ENCODE measurements at regions not wholly inside any gene's neighbourhood (a gene's known extent, or its start where the extent isn't known, plus 50 kb on each side); places are given as distances from the start of the nearest gene placed in this dataset.

DNA sequence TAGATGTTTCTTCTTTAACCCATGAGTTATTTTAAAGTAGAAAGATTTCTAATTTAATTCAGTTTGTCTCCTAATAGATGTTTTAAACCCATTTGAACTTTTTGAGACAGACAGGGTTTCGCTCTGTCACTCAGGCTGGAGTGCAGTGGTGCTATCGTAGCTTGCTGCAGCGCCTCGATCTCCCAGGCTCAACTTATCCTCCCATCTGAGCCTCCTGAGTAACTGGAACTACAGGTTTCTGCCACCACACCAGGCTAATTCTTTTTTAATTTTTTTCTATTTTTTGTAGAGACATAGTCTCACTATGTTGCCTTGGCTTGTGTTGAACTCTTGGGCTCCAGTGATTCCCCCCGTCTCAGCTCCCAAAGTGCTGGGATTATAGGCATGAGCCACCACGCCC, 53.0 kb upstream of the RAB18 start:
- no peak for DNase-seq

DNA sequence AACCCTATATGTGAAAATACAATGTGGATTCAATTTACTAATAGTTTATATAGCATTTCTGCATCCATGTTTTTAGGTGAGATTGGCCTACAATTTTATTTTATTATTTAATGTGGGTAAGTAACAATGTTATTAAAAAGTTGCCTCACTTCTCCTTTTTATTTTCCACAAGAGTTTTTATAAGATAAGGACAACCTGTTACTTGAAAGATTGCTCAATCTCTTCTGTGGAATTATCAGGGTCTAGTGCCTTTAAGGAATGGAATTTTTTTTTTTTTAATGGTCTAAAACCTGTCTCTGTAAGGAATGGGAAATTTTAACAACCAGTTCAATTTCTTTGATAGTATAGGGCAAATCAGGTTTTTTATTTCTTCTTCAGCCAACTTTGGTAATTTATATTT, 53.9 kb upstream of the RAB18 start:
- DNase-seq: no peak

DNA sequence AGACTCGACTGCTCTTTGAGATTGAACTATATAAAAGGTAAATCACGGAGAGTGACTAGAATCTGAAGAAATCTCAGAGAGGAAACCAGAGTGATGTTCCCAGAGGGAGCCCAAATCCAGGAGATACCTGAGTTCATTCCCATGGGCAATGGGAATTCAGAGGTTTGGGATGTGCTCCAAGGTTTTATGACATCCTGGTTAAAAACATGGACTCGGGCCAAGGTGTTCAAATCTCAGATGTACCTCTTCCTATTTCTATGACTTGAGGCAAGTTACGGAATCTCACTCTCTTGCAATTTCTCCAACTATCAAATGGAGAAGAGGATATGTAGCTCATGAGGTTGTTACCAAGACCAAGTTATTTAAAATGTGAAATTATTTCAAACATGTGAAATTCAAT, 54.5 kb upstream of the RAB18 start:
- DNase-seq: no peak

DNA sequence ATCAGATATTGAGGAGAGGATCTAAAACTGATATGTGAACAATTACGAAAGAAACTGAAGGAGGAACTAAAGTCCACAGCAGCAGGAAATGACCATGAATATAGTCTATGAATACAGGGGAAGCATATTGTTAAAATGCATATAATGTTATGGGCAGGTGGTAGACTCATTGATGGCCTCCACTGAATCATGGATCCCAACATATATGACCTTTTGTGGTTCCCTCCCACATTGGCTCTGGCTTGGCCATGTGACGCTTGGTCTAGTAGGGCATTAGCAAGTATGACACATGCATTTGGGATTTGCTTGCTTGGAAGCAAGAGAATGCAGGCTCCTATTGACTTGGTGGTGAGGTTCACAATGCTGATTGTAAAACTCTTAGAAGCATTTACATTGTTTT, 55.2 kb upstream of the RAB18 start:
- DNase-seq: no peak

DNA sequence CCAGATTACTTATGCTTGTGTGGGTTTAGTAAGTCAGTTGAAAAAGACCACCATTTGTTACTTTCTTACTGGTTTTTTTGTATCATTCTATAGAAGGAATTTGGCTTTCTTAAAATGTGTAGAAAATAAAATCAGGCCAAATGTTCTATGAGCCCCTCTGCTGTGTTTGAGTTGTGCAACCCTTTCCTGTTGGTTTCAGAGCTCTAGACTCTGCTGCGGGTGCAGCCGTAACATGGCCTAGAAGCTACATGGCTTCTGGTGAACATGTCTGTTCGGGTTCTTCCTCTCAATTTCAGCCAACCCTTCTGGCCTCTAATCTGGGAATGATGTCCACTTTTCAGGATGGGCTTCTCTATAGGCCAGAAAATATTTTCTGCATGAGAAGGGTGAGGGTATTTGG, 56.6 kb upstream of the RAB18 start:
- DNase-seq: no peak

DNA sequence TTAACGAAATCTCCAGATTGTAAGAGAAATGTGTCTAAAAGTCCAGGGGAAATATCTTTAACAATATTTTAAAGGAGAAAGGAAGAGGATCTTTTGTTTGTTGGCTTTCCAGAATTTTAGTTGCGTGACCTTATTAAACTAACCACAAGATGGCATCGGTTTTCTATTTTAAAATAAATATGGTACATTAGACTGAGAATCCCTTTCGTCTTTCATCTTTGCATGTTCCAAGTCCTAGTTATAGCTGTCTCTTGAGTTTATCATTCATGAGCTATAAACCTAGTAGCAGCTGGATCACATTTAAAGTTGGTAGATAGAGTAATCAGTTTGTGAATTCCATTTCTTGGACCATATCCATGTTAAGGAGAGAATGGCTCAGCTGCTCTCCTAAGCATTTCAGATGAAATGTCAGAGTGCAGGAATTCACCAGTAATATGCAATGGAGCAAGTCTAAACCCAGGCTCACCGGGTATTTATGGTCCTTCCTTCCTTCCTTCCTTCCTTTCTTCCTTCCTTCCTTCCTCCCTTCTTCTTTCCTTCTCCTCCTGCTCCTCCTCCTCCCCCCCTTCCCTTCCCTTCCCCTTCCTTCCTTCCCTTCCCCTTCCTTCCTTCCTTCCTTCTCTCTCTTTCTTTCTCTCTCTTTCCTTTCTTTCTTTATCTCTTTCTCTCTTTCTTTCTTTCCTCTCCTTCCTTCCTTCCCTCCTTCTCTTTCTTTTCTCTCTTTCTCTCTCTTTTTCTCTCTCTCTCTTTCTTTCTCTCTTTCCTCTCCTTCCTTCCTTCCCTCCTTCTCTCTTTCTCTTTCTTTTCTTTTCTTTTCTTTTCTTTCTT, 57.8 kb upstream of the RAB18 start:
- DNase-seq: no peak

DNA sequence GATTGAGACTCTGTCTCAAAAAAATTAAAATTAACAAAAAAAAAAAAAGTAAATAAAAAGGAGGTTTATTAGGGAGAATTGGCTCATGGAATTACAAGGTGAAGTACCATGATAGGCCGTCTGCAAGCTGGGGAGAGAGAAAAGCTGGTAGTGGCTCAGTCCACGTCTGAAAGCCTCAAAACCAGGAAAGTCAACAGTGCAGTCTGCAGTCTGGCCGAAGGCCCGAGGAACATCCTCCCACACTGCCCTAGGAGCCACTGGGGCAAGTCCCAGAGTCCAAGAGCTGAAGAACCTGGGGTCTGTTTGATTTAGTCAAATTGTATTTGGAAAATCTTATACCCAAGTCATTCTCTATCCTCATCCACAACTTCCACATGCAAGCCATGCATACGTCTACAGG, 59.0 kb upstream of the RAB18 start:
- no peak for DNase-seq

DNA sequence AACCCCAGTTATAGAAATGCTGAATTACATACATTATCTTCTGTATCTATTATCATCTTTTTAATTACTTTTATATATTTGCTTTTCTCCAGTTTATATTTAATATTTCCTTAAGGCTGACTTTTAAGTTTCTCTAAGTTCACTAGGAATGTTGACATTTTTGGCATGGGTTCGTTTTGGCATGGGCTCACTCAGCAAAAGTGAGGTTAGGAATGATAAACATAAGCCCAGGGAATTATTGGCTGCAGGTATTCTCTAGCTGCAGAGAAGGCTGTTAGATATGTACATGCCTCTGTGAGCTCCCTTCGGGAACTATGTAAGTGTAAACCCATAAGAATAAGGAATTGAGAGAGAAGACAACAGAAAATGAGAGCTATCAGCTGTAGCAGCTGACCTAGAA, 63.6 kb upstream of the RAB18 start:
- DNase-seq: no peak

DNA sequence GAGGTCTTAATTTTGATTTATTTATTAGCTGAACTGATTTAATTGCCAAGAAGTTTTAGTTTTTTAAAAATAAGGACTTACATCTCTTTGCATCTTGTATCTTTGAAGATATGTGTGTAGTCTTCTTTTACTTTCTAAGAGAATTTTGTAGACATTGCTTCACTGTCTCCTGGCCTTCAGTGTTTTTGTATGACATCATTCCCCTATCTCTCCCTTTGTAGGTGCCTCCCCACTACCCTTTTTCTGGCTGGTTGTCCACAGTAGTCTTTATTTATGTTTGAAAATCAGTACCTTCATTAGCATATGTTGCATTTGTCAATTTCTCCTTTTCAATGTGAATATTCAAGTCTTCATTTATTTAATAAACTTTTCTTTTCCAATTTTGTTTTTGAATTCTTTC, 64.1 kb upstream of the RAB18 start:
- no peak for DNase-seq

DNA sequence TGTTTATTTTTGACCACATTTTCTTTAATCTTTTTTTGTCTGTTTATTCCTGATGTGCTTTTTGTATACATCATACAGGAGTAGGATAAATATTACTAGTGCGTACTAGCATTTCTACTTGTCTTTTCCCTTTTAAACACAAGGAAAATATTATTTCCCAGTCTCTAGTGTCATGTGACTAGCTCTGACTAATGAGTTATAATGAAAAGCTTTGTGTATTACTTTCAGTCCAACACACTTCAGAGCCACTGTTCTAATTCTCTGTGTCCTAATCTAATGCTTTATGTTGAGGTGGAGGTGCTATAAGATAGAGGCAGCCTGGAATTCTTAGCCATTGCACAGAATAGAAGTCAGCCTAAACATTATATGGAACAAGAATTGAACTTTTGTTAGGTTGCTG, 65.0 kb upstream of the RAB18 start:
- DNase-seq: no peak

DNA sequence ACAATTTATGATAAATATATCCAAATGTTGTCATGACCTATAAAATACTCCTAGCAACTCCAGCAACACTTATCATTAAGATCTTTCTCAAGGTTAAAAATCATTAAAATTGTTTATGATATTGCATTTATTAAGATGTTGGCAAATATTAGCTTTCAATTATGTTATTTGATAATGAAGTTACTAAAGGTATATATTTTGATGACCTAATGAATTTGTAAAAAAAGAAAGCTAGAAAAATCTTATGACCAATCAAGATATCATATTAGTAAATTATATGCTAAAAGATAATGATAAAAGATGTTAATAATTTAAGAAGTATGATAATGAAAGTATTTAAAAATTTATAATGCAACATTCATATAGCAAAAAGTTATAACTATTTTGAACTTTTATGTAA, 66.3 kb upstream of the RAB18 start:
- no peak for DNase-seq

DNA sequence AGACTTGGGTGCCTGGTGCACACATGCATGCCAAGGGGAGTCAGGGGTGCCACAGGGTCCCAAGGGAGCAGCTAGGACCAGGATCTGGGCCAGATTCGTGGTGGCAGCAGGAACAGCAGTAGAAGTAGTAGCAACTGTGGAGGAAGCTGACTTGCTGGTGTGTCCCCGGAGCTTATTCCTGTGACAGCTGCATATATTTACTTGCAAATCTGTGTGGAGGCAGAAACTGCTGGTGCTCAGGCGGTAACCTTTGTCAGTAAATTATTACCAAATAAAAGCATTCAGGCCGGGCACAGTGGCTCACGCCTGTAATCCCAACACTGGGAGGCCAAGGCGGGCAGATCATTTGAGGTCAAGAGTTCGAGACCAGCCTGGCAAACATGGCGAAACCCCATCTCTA, 67.4 kb upstream of the RAB18 start:
- no peak for DNase-seq

DNA sequence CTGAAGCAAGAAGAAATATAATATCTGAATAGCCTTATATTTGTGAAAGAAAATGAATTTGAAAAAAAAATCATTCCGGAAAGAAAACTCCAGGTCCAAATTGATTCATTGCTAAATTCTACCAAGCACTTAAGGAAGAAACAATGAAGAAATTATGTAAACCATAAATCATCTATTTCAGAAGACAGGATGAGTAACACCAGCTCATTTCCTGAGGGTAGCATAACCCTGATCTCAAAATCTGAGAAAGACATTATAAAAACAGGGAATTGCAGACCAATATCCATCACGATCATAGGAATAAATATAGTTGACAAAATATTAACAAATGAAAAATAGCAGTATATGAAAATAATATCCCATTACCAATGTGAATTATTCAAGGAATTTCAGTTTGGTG, 70.1 kb upstream of the RAB18 start:
- no peak for DNase-seq

DNA sequence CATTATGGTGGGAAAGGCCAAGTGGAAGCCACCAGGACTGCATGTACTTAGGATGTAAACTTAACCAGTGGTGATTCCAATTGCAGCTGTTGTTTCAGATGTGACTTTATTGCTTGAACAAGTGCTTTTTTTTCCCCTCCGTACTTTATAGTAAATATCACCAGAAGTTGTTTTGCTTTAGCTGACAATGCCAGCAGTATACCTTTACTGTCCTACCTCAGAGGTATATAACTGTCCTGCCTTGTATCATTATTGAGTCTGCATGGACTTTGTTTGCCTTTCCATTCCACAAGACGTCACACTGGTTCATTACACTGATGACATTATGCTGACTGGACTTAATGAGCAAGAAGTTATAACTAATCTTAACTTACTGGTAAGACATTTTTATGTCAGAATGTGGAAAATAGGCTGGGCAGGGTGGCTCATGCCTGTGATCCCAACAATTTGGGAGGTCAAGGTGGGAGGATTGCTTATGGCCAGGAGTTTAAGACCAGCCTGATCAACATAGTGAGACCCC, 77.1 kb upstream of the RAB18 start:
- DNase-seq: no peak

DNA sequence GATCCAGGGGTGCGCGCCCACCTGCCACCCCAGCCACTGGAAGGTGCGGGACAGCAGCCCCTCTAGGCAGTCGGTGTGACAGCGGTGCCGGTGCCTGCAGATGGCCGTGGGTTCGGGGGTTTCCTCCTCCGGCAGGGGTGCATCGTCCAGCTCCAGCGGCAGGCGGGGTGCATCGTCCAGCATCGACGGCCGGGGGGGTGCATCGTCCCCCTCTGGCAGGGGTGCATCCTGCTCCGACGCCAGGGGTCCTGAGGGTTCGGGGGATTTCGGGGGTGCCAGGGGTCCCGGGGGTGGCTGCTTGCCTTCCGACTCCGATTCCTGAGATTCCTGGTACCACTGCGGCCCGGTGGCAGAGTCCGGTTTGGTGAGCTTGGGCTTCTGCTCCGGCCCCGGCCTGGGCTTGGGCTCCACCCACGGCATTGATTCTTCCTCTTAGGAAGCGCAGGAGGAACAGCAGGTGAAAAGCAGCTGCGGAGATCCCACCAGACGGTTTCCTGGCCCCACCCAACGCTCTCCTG, 90.2 kb upstream of the RAB18 start:
- DNase-seq: no peak

DNA sequence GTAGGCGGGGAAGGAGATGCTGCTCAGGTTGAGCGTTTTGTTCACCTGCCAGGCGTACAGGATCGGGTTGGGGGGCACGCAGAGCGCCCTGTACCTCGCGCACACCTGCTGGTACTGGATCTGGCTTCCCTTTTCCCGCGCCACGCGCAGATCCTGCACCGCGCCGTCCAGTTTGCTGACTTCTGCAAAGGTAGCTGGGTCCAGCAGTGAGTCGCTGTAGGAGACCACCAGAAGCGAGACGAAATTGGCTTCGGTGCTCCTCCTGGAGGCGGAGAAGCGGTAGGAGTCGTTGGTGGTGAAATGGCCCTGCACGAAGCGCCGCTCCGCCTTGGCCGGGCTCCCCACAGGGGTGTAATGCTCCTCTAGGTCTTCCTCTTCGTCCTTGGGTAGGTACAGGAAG, 90.7 kb upstream of the RAB18 start:
- no peak for DNase-seq

DNA sequence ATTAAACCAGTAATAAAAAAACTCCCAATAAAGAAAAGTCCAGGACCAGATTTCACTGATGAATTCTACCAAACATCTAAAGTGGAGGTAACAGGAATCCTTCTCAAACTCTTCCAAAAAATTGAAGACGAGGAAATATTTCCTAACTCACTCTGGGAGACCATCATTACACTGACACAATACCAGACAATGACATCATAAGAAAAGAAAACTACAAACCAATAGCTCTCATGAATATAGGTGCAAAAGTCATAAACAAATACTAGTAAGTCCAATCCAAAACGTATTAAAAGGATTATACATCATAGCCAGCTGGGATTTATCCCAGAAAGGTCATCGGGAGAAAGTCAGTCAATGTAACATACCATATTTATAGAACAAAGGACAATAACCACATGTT, 94.0 kb upstream of the RAB18 start:
- DNase-seq: no peak

DNA sequence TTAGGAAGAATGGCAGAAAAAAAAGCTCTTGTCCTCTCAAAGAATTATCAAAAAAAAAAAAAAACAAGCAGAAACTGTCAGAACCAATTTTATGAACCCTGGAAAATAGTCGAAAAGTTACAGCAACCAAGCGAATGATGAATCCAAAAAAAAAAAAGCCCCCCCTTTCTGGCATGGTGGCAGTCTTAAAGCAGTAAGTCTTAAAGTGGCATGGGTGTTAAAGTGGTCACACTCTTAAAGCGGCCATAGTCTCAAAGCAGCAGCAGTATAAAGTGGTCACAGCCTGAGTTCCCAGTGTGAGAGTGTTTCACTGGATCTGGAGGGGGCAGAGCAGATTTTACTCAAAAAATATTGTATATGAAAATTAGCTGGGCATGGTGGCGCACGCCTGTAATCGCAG, 96.8 kb upstream of the RAB18 start:
- DNase-seq: no peak

DNA sequence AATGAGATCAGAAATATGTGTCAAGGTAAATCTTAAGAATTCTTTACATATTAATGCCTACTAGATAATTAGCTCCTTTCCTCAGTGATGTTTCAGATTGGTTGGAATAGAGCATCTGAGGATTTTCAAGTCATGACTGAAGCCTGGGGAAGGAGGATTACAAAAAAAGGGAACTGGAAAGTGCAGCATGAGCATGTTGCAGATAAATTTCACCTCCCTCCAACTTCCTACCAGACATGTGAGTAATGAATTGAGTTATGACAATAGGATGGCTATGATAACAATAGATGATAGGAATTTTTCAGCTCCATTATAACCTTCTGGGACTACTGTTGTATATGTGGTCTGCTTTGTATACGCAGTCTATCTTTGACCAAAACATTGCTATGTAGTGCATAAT, 104.2 kb upstream of the RAB18 start:
- DNase-seq: no peak

DNA sequence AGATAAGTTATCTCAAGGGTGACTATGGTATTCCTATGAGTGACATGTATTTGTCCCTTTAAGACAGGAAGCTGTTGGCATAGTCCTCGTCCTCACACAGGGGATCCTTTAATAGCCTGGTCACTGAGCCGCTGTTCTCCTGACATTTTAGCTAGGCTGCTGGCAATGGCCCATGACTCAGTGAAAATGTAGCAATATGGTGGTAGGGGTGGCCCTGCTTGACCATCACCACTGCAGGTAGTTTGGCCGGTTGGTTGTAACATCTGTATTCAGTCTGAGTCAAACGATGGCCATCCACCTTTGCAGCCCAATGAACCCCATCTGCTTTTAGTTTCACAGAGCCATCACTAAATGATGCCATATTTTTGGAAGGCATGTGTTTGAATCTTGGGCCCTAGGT, 110.1 kb upstream of the RAB18 start:
- no peak for DNase-seq

DNA sequence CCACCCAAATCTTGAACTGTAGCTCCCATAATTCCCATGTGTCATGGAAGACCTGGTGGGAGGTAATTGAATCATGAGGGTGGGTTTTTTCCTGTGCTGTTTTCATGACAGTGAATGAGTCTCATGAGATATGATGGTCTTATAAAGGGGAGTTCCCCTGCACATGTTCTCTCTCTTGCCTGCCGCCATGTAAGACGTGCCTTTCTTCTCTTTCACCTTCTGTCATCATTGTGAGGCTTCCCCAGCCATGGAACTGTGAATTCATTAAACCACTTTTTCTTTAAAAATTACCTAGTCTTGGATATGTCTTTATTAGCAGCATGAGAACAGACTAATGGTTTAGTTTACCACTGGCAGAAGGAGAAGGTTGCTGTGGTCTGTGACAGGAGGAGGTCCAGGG, 111.5 kb upstream of the RAB18 start:
- no peak for DNase-seq

DNA sequence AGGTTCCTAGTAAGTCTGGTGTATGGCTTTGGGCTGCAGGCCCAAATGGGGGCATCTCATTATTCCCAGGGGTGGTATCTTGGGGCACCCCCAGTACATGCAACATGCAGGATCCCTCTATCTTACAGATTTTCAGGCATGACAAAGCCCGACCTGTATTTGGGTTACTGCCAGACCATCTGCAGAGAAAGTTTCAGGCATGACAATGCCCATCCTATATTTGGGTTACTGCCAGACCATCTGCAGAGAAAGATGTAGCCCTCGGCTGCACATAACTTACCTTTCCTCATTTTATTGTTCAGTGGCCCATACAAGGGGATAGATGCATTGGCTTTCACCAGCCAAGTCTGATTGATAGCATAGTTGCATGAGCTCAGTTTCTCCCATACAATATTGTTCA, 112.2 kb upstream of the RAB18 start:
- DNase-seq: no peak

DNA sequence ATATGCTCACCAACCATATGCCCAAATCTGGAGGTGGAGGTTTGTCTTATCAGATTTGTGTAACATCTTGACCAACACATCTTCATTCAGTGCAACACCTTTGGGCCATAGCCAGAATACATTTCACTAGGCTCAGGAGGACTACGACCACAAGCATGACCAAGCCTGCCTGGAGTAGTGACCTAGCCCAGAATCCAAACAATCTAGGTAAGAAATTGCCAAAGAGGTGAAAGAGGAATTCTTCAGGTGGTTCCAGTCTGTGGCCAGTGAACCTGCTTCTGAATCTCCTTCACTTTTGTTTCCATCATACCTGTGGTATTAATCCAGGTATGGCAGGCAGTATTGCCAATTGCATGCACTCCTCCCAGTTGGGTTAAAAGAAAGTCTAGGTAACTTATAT, 112.8 kb upstream of the RAB18 start:
- DNase-seq: no peak

DNA sequence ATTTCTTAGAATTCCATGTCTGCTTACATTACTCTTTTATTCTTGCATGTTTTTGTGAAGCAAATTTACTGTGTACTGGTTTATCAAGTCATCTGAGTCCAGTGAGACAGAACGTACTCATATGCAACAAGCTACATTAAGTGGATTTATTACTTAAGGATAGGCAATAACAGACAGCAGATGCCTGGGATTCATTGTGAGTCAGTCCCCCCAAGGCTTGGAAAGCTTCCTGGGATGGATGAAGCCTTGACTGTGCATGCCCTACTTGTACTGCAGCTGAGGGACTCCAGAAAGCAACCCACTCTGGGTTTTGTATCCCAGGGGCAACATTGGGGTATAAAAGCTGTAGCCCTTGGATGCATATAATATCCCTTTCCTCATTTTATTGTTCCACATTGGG, 113.4 kb upstream of the RAB18 start:
- DNase-seq: no peak

DNA sequence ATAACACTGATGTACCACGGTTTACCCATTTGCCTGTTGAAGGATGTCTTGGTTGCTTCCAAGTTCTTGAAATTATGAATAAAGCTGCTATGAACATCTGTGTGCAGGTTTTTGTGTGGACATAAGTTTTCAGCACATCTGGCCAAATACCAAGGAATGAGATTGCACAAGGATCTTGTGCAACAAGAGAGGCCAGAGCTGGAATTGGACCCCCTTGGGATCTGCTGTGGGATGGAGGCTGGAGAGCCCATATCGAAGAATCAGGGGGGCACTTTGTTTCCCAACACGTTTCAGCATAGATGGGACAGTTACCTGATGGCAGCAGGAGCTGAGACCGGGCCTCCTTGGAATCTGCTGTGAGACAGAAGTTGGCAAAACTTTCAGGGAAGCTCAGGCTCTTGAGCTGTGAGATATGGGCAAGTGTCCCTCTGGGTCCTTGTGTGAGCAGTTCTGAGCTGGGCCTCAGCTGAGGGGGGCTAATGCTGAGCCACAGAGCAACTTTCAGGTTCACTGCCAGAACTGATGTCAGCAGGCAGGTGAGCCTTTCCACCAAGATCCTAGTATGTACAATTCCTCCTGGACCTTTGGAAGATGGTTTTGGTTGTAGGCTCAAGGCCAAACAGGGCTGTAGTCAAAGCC, 115.2 kb upstream of the RAB18 start:
- DNase-seq: no peak

All from stimulated activated CD4-positive, alpha-beta T cell treated with anti-CD3 and anti-CD28 coated beads, Interleukin-15, amount 100 ng/mL, for 24 hours (primary cell).